ENCODE measurements at regions not wholly inside any gene's neighbourhood (a gene's known extent, or its start where the extent isn't known, plus 50 kb on each side); places are given as distances from the start of the nearest gene placed in this dataset.

DNA sequence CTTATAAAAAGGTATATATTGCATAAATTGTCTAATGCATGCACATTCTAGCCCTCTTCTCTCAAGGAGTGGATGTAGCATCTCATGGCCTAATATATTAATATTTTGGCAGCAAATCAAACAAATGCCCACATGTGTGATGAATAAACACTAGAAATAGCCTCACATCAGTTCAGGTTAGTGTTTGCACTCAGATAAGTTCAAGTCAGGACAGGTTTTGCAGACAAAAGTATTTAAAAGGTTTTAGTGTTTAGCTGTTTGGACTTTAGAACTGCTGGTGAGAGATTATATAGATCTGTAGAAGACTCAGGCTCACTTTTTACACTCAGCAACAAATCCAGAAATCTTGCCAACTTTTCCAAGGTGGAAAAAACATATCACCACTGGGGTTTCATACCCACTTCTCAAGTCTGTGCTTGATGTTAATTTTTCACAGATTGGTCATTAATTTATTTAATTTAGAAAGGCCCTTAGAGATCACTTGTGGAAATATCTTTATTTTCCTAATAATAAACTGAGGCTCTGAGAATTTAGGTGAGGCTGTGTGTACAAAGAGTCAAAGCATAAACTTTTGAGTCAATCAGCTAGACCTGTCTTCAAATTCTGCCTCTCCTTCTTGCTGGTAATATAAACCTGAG, 362.6 kb downstream of the GASK1B start:
- H3K27ac Mint-ChIP-seq (ENCODE audit: low read depth) = no peak overlapping the region
- peaks cover 20% of the 10 kb centered on the region for H3K9me3 Mint-ChIP-seq
- no peaks in the 10 kb centered on the region for H3K36me3 Mint-ChIP-seq (ENCODE audit: insufficient read depth)
- DNase-seq (ENCODE audit: low spot score in 2 of 2) = no peak
- no peaks in the 10 kb centered on the region for H3K27me3 Mint-ChIP-seq
- no peak overlapping the region for H3K4me3 Mint-ChIP-seq
- H3K4me1 Mint-ChIP-seq = no peaks in the 10 kb centered on the region
- no peak for ATAC-seq (replicated peaks; ENCODE audit: extremely low read depth, poor library complexity, severe bottlenecking)

DNA sequence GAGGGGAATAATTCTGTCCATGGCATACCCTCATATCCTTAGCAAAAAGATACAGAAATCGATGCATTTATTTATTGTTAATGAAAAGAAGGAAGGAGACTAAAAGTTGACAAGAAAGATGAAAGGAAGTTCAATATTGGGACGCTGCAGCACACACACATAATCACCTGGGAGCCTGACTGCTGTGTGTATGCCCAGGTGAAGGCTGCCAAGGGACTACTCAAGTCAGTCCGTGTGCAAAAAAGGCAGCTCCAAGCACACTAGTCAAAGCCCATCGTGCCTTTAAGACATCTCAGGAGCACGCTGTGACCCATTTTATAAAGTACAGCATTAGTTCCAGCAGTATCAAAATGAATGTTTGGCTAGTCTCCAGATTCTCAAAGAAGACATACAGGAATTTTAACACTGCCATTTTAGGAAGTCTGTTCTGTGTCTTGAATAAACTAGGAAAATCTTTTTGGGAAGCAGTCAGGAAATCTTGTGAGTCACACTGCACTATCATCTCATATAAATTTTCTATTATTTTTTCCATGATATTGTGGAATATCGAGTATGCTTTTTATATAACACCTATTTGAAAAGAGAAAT, 363.9 kb downstream of the GASK1B start:
- ATAC-seq (replicated peaks; ENCODE audit: extremely low read depth, poor library complexity, severe bottlenecking) = no peak
- H3K9me3 Mint-ChIP-seq = peaks cover 17% of the 10 kb centered on the region
- H3K27me3 Mint-ChIP-seq = no peaks in the 10 kb centered on the region
- no peak overlapping the region for H3K27ac Mint-ChIP-seq (ENCODE audit: low read depth)
- H3K36me3 Mint-ChIP-seq (ENCODE audit: insufficient read depth) = no peaks in the 10 kb centered on the region
- no peak overlapping the region for H3K4me3 Mint-ChIP-seq
- no peak for DNase-seq (ENCODE audit: low spot score in 2 of 2)
- no peaks in the 10 kb centered on the region for H3K4me1 Mint-ChIP-seq

DNA sequence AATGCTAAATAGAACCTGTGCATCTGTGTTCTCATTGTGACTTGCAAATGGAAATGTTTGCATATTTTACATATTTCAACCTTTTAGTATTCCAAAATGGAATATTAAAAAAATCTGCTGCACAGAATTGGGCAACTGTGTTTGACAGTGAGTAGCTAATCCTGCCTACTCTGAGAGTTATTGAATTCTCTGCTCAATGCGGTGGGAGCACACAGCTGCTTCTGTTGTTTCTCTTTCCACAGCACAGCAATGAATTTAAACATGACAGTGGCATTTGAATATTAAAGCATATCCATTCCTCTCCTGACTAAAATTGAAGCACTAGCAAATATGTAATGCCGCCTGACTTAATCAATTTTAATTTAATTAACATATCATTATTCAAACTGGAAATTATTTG, 366.6 kb downstream of the GASK1B start:
- H3K27ac Mint-ChIP-seq (ENCODE audit: low read depth) = no peak overlapping the region
- no peak for DNase-seq (ENCODE audit: low spot score in 2 of 2)
- no peaks in the 10 kb centered on the region for H3K36me3 Mint-ChIP-seq (ENCODE audit: insufficient read depth)
- H3K4me3 Mint-ChIP-seq = no peak overlapping the region
- H3K9me3 Mint-ChIP-seq = peaks cover 9% of the 10 kb centered on the region
- H3K27me3 Mint-ChIP-seq = no peaks in the 10 kb centered on the region
- no peak for ATAC-seq (replicated peaks; ENCODE audit: extremely low read depth, poor library complexity, severe bottlenecking)
- H3K4me1 Mint-ChIP-seq = no peaks in the 10 kb centered on the region

GRCh38 chr4:157804986-157805385, 367.8 kb downstream of the GASK1B start:
- no peak for DNase-seq (ENCODE audit: low spot score in 2 of 2)
- H3K4me3 Mint-ChIP-seq = no peak overlapping the region
- H3K4me1 Mint-ChIP-seq = no peaks in the 10 kb centered on the region
- no peaks in the 10 kb centered on the region for H3K27me3 Mint-ChIP-seq
- no peaks in the 10 kb centered on the region for H3K36me3 Mint-ChIP-seq (ENCODE audit: insufficient read depth)
- H3K27ac Mint-ChIP-seq (ENCODE audit: low read depth) = no peak overlapping the region
- no peak for ATAC-seq (replicated peaks; ENCODE audit: extremely low read depth, poor library complexity, severe bottlenecking)
- peaks cover 17% of the 10 kb centered on the region for H3K9me3 Mint-ChIP-seq

DNA sequence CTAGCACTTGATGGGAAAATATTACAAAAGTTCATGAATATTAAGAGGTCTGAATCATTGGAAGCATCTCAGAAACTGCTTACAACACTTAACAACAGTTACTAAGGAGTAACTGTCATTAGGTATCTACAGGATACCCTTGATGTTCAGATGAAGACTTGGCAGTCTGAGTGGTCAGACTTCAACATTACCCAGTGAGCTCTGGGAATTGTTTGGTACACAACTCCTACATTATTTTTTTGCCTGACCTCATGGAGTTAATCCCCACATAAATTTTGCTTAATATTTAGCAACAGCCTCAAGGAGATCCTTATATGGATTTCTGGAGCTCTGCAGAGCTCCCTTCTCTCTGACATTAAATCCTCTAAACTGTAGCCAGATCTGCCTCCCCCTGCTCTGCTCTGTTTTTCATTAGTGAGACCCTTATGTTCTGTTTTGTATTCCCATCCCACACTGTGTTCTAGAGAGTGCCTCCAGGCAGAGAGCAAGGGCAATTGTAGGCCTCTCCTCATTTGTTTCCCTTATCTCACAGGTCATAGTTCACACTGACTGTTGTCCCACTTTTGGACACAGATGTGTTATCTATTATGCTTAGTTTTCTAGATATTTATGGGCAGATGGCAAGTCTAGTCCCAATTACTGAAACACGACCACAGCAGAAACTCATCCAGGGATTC, 368.8 kb downstream of the GASK1B start:
- no peaks in the 10 kb centered on the region for H3K4me1 Mint-ChIP-seq
- no peaks in the 10 kb centered on the region for H3K36me3 Mint-ChIP-seq (ENCODE audit: insufficient read depth)
- no peak overlapping the region for H3K27ac Mint-ChIP-seq (ENCODE audit: low read depth)
- no peak for ATAC-seq (replicated peaks; ENCODE audit: extremely low read depth, poor library complexity, severe bottlenecking)
- no peaks in the 10 kb centered on the region for H3K27me3 Mint-ChIP-seq
- peaks cover 17% of the 10 kb centered on the region for H3K9me3 Mint-ChIP-seq
- no peak for DNase-seq (ENCODE audit: low spot score in 2 of 2)
- H3K4me3 Mint-ChIP-seq = no peak overlapping the region

DNA sequence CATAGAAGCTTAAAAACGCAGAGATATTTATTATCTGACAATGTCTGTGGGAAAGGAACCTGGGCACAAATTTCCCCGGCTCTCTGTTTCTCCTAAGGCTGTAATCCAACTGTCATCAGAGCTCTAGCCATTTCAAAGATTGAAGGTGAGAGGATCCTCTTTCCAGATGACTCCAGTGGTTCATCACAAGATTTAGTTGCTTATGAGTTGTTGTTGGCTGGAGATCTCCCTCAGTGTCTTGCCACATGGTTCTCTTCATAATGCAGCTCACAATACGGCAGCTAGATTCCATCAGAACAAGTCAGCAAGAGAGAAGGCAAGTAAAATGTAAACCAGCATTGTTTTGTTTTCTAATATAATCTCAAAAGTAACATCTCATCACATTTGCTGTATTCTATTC, 369.4 kb downstream of the GASK1B start:
- Mint-ChIP-seq H3K4me3 (no peak overlapping the region), H3K4me1 (no peaks in the 10 kb centered on the region), H3K27ac (ENCODE audit: low read depth) (no peak overlapping the region), H3K9me3 (peaks cover 14% of the 10 kb centered on the region), H3K36me3 (ENCODE audit: insufficient read depth) (no peaks in the 10 kb centered on the region), H3K27me3 (no peaks in the 10 kb centered on the region)
- no peak for ATAC-seq (replicated peaks; ENCODE audit: extremely low read depth, poor library complexity, severe bottlenecking)
- DNase-seq (ENCODE audit: low spot score in 2 of 2) = no peak

GRCh38 chr4:157795495-157795894, 377.3 kb downstream of the GASK1B start:
- no peaks in the 10 kb centered on the region for H3K27me3 Mint-ChIP-seq
- no peaks in the 10 kb centered on the region for H3K4me1 Mint-ChIP-seq
- H3K9me3 Mint-ChIP-seq = peaks cover 6% of the 10 kb centered on the region
- H3K36me3 Mint-ChIP-seq (ENCODE audit: insufficient read depth) = no peaks in the 10 kb centered on the region
- no peak for DNase-seq (ENCODE audit: low spot score in 2 of 2)
- H3K4me3 Mint-ChIP-seq = no peak overlapping the region
- H3K27ac Mint-ChIP-seq (ENCODE audit: low read depth) = no peak overlapping the region
- ATAC-seq (replicated peaks; ENCODE audit: extremely low read depth, poor library complexity, severe bottlenecking) = no peak

- H3K27ac Mint-ChIP-seq (ENCODE audit: low read depth) = no peak overlapping the region
- DNase-seq (ENCODE audit: low spot score in 2 of 2) = no peak
- ATAC-seq (replicated peaks; ENCODE audit: extremely low read depth, poor library complexity, severe bottlenecking) = no peak
- H3K27me3 Mint-ChIP-seq = no peaks in the 10 kb centered on the region
- no peaks in the 10 kb centered on the region for H3K36me3 Mint-ChIP-seq (ENCODE audit: insufficient read depth)
- H3K9me3 Mint-ChIP-seq = peaks cover 16% of the 10 kb centered on the region
- H3K4me1 Mint-ChIP-seq = no peaks in the 10 kb centered on the region
- no peak overlapping the region for H3K4me3 Mint-ChIP-seq
Measured at GRCh38 chr4:157792716-157793115, 380.1 kb downstream of the GASK1B start.

DNA sequence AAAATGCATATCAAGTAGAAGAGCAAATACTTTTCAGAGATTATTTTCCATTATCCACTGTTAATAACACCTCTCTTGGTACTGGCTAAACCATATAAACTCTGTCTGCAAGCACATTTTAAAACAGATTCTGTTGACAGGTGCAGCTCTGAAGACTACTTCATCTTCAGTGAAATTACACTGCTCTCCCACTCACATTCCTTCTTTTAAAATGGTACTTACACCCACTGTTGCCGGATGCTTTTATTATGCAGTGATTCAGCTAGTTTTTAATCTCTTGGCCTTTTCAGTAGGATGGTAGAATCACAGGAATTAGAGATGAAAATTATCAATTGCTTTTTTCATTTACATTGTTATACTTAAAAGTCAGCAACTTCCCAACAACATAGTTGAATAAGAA, 381.6 kb downstream of the GASK1B start:
- no peaks in the 10 kb centered on the region for H3K4me1 Mint-ChIP-seq
- no peaks in the 10 kb centered on the region for H3K27me3 Mint-ChIP-seq
- peaks cover 21% of the 10 kb centered on the region for H3K9me3 Mint-ChIP-seq
- H3K4me3 Mint-ChIP-seq = no peak overlapping the region
- DNase-seq (ENCODE audit: low spot score in 2 of 2) (no peak), ATAC-seq (replicated peaks; ENCODE audit: extremely low read depth, poor library complexity, severe bottlenecking) (no peak)
- no peaks in the 10 kb centered on the region for H3K36me3 Mint-ChIP-seq (ENCODE audit: insufficient read depth)
- no peak overlapping the region for H3K27ac Mint-ChIP-seq (ENCODE audit: low read depth)

- no peak overlapping the region for H3K27ac Mint-ChIP-seq (ENCODE audit: low read depth)
- no peaks in the 10 kb centered on the region for H3K27me3 Mint-ChIP-seq
- H3K9me3 Mint-ChIP-seq = peaks cover 21% of the 10 kb centered on the region
- H3K4me1 Mint-ChIP-seq = no peaks in the 10 kb centered on the region
- no peak for ATAC-seq (replicated peaks; ENCODE audit: extremely low read depth, poor library complexity, severe bottlenecking)
- H3K36me3 Mint-ChIP-seq (ENCODE audit: insufficient read depth) = no peaks in the 10 kb centered on the region
- no peak for DNase-seq (ENCODE audit: low spot score in 2 of 2)
- no peak overlapping the region for H3K4me3 Mint-ChIP-seq
Measured at GRCh38 chr4:157787618-157788017, 385.2 kb downstream of the GASK1B start.

DNA sequence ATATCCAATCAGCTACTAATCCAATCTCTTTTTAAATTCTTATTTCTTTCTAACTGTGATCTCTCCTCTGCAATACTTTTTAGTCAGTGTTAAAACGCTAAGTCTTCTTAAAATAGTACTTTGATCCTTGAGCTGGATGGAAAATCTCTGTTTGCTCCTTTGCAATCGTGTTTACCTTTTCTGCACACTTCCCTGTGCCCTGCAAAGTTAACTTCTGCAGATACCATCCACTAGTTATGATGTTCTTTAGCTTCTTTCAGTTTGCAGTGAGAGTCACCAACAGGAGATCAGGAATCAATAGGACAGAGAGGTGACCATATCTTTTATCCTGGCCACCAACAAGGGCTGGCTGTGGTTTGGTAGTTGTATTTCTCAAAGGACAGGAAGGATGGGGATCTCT, 391.5 kb downstream of the GASK1B start:
- Mint-ChIP-seq H3K36me3 (ENCODE audit: insufficient read depth) (no peaks in the 10 kb centered on the region), H3K27ac (ENCODE audit: low read depth) (no peak overlapping the region), H3K9me3 (no peaks in the 10 kb centered on the region), H3K27me3 (no peaks in the 10 kb centered on the region), H3K4me3 (no peak overlapping the region), H3K4me1 (no peaks in the 10 kb centered on the region)
- DNase-seq (ENCODE audit: low spot score in 2 of 2) (no peak), ATAC-seq (replicated peaks; ENCODE audit: extremely low read depth, poor library complexity, severe bottlenecking) (no peak)

DNA sequence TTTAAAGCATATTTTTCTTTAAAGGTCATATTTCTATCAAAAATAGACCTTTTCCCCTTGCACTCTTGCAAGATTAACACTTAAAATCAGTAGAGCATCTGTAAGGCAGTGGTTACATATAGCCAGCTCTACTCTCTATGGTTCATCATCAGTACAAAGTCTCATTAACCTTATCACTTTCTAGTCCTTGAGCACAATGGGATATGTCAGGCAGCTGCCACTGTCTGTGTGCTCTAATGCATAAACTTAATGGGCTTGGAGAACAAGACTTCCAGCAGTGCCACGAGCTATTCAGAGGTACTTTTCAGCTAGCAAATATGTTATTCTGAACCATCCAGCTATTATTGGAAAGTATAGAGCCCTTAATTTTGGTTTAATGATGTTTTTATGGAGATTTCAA, 393.7 kb downstream of the GASK1B start:
- Mint-ChIP-seq H3K9me3 (peaks cover 6% of the 10 kb centered on the region), H3K27ac (ENCODE audit: low read depth) (no peak overlapping the region), H3K27me3 (no peaks in the 10 kb centered on the region), H3K4me3 (no peak overlapping the region), H3K4me1 (no peaks in the 10 kb centered on the region), H3K36me3 (ENCODE audit: insufficient read depth) (no peaks in the 10 kb centered on the region)
- no peak for DNase-seq (ENCODE audit: low spot score in 2 of 2)
- ATAC-seq (replicated peaks; ENCODE audit: extremely low read depth, poor library complexity, severe bottlenecking) = no peak

GRCh38 chr4:157776930-157777528, 395.8 kb downstream of the GASK1B start:
- peaks cover 10% of the 10 kb centered on the region for H3K9me3 Mint-ChIP-seq
- H3K27me3 Mint-ChIP-seq = no peaks in the 10 kb centered on the region
- DNase-seq (ENCODE audit: low spot score in 2 of 2) (no peak), ATAC-seq (replicated peaks; ENCODE audit: extremely low read depth, poor library complexity, severe bottlenecking) (no peak)
- H3K4me3 Mint-ChIP-seq = no peak overlapping the region
- peaks cover 1% of the 10 kb centered on the region for H3K36me3 Mint-ChIP-seq (ENCODE audit: insufficient read depth)
- no peak overlapping the region for H3K27ac Mint-ChIP-seq (ENCODE audit: low read depth)
- no peaks in the 10 kb centered on the region for H3K4me1 Mint-ChIP-seq

Data from central memory CD8-positive, alpha-beta T cell (primary cell).